B cell (primary cell): ENCODE measurements at regions not wholly inside any gene's neighbourhood (a gene's known extent, or its start where the extent isn't known, plus 50 kb on each side); places are given as distances from the start of the nearest gene placed in this dataset.

Experiments
- CTCF ChIP-seq: fragments of 200-600 bp; IDR thresholded peaks from one replicate; pipeline ENCODE4 v1.8.0; 2022; ENCODE audit warnings: antibody characterized with exemption, mild to moderate bottlenecking
- EZH2 ChIP-seq: IDR thresholded peaks from 2 replicates; pipeline ENCODE4 v1.6.1; 2012; ENCODE audit warnings: borderline replicate concordance, low read depth, mild to moderate bottlenecking, moderate library complexity, low read length; ENCODE audit not compliant: insufficient read depth, poor library complexity, severe bottlenecking

- TF ChIP-seq CTCF (no peak), EZH2 (no peak)
These were observed 53.6 kb upstream of the SGCD start for GRCh38 chr5:156273325-156273724.
